ENCODE measurements at regions not wholly inside any gene's neighbourhood (a gene's known extent, or its start where the extent isn't known, plus 50 kb on each side); places are given as distances from the start of the nearest gene placed in this dataset.
"Not testable (repeated sequence)": the region's sequence is repeated elsewhere in the genome, so short reads cannot be mapped to it uniquely, and the experiment has no call there.

GRCh38 chr6:44723439-44724197 is 336.1 kb downstream of the CDC5L start:
- DNase-seq = no peak

- no peak for DNase-seq
Observed at GRCh38 chr6:44725070-44725469, 337.6 kb downstream of the CDC5L start.

- DNase-seq = no peak
Observed at GRCh38 chr6:44727651-44728630, 340.4 kb downstream of the CDC5L start.

- DNase-seq = no peak
Observed at GRCh38 chr6:44730771-44731391, 343.4 kb downstream of the CDC5L start.

- no peak for DNase-seq
Observed at GRCh38 chr6:44731485-44732095, 344.1 kb downstream of the CDC5L start.

- DNase-seq = no peak
Observed at GRCh38 chr6:44732243-44732642, 344.7 kb downstream of the CDC5L start.

- DNase-seq = no peak
Observed at GRCh38 chr6:44733126-44733525, 345.6 kb downstream of the CDC5L start.

- no peak for DNase-seq
Observed at GRCh38 chr6:44733868-44734267, 346.4 kb downstream of the CDC5L start.

GRCh38 chr6:44734886-44735629 is 347.6 kb downstream of the CDC5L start:
- no peak for DNase-seq

GRCh38 chr6:44735630-44735963 is 348.1 kb downstream of the CDC5L start:
- DNase-seq = no peak

- DNase-seq = no peak
Observed at GRCh38 chr6:44737341-44737740, 349.8 kb downstream of the CDC5L start.

GRCh38 chr6:44737829-44738528 is 350.5 kb downstream of the CDC5L start:
- DNase-seq = no peak

- no peak for DNase-seq
Observed at GRCh38 chr6:44738601-44739146, 351.2 kb downstream of the CDC5L start.

- DNase-seq = no peak
Observed at GRCh38 chr6:44739181-44739580, 351.7 kb downstream of the CDC5L start.

GRCh38 chr6:44740566-44741120 is 353.1 kb downstream of the CDC5L start:
- no peak for DNase-seq

- no peak for DNase-seq
Observed at GRCh38 chr6:44742201-44742600, 354.7 kb downstream of the CDC5L start.

GRCh38 chr6:44742828-44743372 is 355.4 kb downstream of the CDC5L start:
- DNase-seq = no peak

- not testable (repeated sequence) for DNase-seq
Observed at GRCh38 chr6:44760116-44760515, 372.6 kb downstream of the CDC5L start.

- no peak for DNase-seq
Observed at GRCh38 chr6:44761046-44761445, 373.5 kb downstream of the CDC5L start.

GRCh38 chr6:44762496-44762895 is 375.0 kb downstream of the CDC5L start:
- no peak for DNase-seq
